Activated CD4-positive, alpha-beta T cell treated with anti-CD3 and anti-CD28 coated beads, Interleukin-10, Interleukin-2, amounts not matched to agents 100 ng/mL and 50 ng/mL, durations not matched to agents 16 hours and 8 hours (primary cell): ENCODE measurements at regions not wholly inside any gene's neighbourhood (a gene's known extent, or its start where the extent isn't known, plus 50 kb on each side); places are given as distances from the start of the nearest gene placed in this dataset.
"Not testable (repeated sequence)": the region's sequence is repeated elsewhere in the genome, so short reads cannot be mapped to it uniquely, and the experiment has no call there.

ENCODE experiments used
- DNase-seq: peaks from one replicate; pipeline ENCODE4 v3.0.0-alpha.2; 2020

DNA sequence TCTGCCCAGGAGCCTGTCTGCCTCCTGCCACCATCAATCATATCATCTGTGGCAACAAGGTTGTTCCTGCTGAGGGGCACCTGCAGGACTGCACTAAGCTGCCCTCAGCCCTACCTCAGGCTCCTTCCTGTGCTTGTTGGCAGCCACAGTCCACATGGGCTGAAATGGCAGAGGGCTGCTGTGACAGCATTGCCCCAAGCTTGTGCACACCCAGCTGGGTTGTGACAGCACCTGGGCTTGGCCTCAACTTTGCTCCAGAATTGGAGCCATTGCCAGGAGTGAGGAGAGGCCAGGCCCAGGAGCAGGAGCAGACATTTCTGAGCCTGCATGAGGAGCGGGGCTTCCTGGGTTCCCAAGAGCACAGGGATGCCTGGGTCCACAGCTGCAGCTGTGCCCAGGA, 340.9 kb upstream of the CHRM2 start:
- DNase-seq = no peak

DNA sequence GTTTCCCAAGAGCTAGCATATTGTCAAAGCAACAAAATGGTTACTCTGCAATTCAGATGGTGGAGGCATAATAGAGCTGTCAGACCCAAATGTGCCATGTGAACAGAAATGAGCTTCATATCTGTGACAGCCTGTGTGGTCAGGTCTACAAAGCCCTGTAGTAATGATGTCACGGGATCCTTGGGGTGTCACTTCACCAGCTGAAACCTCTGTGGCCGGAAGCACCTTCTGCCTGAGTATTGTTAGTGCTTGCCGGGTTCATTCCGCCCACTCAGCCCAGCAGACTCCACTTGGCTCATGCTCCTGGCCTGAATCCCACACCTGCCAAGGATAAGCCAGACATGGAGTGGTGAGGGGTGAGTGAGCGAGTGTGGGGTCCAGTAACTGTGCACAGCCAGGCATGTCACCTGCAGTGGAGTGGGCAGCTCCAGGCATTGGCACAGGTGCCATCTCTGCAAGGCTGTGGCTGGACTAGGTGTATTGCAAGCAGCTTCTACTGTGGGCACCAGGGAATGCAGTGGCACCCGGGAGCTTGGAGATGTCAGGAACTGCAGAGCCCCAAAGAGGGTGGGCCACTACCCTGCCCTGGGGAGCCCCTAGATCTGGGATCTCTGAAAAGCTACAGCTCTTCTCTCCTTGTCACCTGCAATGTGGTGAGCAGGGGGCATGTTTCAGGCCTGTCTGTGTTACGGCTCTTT, 341.9 kb upstream of the CHRM2 start:
- no peak for DNase-seq

DNA sequence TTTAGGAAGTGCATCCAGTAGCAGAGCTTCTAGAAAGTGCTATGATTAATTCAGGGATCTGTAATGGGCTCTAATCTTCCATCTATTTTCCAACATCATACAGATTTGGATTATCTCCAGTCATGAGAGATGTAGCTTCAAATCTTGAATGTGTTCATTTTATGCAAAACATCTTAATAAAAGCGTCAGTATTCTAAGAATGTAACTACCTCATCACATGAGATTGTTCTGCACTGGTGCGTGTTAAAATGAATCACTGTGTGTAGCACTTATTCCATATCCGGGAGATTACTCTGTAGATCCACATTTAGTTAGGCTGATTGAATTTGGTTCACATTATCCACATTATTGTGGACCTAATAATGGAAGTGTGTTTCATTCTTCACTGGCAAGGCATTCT, 344.9 kb upstream of the CHRM2 start:
- no peak for DNase-seq

DNA sequence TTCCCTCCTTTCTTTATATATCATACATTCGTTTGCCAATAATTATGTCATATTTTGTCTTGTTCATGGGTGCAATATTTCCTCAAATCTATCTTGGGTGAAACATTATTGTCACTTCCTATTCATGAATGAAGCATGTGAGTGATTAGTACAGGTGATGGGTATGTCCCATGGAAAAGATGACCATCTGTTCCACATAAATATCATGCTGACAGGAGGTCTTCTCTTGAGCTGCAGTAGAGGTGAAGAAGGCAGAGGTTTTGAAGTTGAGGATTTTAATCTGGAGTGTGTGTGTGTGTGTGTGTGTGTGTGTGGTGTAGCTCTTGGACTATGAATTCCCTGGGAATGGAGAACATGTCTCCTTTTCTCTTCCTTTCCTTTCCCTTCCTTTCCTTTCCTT, 350.5 kb upstream of the CHRM2 start:
- DNase-seq = no peak

DNA sequence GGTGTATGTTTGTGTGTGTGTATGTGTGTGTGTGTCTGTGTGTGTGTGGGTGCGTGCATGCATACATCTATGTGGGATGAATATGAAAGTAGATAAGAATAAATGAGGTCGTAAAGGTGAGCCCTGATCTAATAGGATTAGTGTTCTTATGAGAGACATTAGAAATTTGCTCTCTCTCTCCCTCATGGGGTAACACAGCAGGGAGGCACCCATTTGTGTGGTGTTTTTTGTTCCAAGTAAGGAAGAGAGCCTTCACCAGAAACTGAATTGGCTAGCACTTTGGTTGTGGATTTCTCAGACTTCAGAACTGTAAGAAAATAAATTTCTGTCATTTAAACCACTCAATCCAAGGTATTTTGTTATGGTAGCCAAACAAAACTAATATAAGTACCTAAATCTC, 353.7 kb upstream of the CHRM2 start:
- no peak for DNase-seq

DNA sequence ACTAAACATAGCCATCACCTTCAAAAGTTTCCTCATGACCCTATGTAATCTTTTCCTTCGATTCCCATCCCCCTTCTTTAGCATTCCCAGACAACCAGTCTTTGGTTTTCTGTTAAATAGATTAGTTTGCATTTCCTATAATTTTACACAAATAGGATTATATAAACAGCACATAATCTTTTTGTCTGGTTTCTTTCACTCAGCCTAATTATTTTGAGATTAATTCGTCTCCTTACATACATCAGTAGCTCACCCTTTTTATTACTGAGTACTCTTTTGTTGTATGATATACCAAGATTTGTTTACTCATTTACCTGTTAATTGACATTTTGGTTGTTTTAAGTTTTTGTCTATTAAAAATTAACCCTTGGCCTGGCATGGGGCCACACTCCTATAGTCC, 354.7 kb upstream of the CHRM2 start:
- no peak for DNase-seq

DNA sequence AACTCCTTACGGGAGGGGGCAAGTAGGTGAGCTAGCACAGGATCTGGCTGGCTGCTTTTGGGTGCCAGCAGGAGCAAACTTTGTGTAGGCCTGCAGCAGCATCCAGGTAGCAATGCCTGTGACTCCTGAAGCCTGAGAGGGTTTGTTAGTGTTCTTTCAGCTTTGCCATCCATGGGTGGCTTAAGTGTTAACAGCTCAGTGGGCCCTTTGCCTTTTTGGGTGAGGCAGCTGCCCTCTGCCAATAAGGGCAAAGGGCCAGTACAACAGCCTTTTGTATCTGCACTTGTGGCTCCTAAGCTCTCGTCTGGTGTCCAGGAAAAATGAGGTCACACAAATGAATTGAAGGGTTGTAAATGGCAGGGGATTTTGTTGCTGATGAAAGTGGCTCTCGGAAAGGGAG, 359.0 kb upstream of the CHRM2 start:
- no peak for DNase-seq

DNA sequence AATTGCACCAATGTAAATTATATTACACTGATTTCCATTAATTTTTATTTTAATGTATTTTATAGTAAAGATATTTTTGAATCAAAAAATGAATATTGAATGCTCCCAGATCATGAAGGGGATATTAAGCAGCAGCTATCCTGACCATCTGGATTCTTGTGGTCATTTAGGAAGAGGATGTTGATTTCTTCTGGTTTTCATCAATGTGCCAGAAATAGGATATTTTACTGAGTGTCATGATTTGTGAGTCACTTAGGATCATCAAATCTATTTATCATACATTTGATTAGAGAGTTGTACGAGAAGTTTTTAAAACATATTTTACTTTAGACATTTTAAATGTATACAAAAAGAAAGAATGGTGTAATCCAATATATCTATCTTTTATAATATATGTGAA, 366.3 kb upstream of the CHRM2 start:
- no peak for DNase-seq

DNA sequence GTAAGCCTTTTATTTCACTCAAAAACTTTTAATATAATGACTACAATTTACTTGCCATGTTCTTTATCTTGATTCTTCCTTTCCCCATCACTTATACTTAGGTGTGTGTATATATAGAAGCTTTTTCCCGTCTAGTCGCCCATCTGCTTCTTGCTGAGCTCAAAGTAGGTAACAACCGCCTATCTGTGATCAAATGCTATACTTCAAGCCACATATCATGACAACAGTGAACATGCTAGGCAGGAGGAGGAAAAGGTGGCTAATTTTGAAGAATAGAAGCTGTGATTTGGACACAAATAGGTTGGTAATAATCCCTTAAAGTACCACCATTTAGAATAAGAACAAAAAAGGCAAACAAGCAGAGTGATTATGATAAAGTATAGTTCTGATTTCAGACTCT, 367.3 kb upstream of the CHRM2 start:
- DNase-seq = no peak

DNA sequence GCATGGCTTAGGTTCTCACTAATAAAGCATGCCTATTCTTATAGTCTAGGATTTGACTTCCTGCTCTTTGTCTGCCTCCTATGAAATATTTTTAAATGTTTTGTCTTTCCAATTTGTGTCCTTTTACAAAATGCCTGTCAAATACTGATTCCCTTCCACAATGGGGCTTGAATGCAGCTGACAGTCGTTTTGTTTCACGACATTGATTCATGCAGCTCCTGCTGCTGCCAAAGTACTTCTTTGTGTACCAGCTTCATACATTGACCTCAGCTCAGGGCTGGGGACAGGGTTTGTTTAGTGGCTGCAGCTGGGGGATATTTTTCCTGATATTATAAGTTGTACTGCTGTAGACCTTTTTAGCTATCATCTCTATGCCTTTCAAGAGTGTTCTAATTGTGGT, 371.9 kb upstream of the CHRM2 start:
- no peak for DNase-seq

DNA sequence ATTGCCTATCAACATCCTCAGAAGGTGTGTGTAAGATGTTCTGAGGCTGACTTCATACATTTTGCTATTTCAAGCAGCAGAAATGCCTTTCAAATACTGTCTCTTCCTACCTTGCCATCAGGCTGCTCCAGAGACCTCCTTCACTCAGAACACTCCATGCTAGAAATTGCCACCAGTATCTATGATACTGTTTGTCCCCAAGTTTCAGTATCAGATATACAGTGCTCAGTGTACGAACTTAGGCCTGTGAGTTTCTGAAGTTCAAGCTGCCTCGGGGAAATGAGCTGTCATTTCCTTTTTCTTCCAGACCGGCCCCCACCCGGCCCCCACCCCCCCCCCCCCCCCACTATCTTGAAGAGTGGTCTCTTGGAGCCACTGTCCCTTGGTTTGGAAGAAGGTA, 373.4 kb upstream of the CHRM2 start:
- no peak for DNase-seq

DNA sequence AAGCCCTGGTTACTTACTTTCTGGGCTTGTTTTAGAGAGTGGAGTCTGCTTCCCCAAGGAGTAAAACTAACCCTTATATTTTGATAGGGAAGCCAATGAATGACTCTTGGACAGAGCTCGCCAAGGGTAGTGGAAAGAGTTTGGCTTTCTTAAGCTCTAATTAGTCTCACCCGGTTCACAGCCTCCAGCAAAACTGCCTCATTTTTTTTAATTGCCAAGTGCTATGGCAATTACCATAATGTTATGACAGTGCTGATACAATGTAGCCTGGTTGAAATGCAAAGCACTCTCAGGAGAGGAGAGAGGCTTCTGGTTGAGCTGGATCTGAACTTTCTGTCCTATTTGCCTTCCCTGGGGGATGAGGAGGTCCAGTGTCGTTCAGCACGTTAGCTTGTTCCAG, 376.1 kb upstream of the CHRM2 start:
- DNase-seq = no peak

DNA sequence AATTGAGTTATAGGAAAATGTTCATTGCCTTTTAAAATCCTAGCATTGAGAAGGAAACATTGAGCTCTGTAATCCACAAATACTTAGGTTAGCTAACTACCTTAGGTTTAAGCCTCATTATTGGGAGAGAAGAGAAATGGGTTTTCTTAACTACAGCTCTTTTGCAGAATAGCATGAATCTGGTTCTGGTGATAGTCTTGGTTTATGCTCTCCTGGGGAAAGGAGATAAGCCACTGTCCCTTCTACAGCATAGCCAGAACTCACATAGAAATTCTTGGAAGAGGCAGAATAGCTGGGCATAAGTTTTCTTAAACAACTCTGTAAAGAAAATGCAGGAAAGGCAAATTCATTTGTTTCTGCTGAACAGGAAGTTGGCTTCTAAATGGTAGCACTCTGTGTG, 378.6 kb upstream of the CHRM2 start:
- DNase-seq = no peak

DNA sequence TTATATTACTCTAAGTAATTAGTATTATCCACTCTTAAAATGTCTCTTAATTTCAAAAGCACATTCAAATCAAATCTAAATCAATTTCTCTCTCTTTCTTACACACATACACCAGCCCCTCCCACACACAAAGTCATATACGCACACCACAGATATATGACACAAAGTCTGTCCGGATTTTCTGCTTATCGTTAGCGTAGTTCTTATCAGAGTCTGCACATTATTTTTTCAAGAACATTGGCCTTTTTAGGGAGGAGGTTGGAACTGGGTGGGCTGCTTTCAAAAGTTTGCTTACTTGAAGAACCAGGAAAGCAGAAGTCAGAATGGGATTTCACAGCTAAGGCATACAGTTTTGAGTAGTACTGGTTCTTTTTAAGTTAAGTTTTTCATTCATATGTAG, 387.6 kb upstream of the CHRM2 start:
- DNase-seq = no peak

DNA sequence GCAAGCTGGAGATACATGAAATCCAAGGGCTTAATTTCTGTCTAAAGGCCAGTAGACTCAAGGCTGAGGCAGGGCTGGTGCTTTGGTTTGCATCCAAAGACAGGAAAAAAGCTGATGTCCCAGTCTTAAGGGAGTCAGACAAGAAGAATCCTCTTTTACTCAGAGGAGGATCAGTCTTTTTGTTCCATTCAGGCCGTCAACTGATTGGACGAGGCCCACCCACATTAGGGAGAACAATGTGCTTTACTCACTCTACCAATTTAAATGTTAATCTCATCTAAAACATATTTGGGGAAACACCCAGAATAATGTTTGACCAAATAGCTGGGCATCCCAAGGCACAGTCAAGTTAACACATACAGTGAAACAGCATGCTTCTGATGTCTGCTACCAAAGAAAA, 388.5 kb upstream of the CHRM2 start:
- no peak for DNase-seq

DNA sequence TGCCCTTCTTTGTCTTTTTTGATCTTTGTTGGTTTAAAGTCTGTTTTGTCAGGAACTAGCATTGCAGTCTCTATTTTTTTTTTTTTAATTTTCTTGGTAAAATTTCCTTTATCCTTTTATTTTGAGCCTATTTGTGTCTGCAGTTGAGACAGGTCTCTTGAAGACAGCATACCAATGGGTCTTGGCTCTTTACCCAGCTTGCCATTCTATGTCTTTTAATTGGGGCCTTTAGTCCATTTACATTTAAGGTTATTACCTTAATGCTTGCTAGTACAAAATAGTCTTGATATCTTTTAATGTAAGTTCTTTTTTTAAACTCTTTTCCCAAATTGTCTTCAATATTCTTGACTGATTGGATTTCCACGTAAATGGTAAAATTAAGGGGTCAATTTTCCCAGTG, 398.3 kb upstream of the CHRM2 start:
- DNase-seq = no peak

DNA sequence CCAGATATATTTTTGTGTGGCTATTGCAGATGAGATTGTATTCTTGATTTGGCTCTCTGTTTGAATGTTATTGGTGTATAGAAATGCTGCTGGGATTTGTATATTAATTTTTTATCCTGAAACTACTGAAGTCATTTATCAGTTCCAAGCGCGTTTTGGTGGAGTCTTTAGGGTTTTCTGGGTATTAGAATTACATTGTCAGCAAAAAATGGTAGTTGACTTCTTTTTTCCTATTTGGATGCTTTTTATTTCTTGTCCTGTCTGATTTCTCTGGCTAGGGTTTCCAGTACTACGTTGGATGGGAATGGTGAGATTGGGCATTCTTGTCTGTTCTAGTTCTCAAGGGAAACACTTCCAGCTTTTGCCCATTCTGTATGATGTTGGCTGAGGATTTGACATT, 415.5 kb upstream of the CHRM2 start:
- DNase-seq = no peak

DNA sequence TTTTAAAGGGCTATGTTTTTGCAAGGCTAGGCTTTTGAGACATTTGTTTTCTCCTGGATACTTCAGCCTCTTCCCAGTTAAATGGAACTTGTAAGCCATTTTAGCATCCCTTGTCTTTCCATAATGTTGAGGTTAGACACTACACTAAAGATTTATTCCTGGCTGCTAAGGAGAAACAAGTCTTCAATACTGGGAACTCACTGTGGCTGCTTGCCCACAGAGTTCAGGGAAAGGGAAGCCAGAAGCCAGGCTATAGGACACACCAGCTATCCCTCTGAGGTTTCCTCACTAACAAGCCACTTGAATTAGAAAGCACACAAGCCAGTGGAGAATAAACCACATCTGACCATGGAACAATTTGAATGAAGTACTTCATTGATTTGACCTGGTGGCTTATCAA, 421.7 kb upstream of the CHRM2 start:
- no peak for DNase-seq

DNA sequence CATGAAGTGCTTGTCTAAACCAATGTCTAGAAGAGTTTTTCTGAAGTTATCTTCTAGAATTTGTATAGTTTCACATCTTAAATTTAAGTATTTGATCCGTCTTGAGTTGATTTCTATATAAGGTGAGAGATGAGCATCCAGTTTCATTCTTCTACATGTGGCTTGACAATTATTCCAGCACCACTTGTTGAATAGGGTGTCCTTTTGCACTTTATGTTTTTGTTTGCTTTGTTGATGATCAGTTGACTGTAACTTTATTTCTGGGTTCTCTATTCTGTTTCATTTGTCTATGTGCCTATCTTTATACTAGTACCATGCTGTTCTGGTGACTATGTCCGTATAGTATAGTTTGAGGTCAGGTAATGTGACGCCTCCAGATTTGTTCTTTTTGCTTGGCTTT, 426.6 kb upstream of the CHRM2 start:
- no peak for DNase-seq

DNA sequence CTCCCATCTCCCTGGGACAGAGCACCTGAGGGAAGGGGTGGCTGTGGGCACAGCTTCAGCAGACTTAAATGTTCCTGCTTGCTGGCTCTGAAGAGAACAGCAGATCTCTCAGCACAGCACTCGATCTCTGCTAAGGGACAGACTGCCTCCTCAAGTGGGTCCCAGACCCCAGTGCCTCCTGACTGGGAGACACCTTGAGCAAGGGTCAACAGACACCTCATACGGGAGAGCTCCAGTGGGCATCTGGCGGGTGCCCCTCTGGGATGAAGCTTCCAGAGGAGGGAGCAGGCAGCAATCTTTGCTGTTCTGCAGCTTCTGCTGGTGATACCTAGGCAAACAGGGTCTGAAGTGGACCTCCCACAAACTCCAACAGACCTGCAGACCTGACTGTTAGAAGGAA, 436.7 kb upstream of the CHRM2 start:
- DNase-seq = not testable (repeated sequence)

DNA sequence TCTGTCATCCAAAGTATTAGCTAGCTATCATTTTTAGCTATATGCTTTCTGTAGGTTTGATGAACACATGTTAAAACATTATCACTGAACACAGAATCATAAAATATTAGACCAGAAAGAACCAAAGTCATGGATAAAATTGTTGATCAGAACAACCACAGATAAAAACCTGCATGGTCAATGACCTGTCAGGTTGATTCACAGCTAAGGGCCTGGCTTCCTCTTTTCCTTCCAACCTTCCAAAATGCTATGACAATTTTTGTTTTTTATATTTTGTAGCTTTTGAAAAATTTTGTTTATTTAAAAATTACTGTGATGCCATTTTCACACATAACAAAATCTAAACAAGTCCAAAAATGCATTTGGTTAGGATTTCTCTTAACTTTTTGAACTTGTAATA, 444.4 kb upstream of the CHRM2 start:
- no peak for DNase-seq

DNA sequence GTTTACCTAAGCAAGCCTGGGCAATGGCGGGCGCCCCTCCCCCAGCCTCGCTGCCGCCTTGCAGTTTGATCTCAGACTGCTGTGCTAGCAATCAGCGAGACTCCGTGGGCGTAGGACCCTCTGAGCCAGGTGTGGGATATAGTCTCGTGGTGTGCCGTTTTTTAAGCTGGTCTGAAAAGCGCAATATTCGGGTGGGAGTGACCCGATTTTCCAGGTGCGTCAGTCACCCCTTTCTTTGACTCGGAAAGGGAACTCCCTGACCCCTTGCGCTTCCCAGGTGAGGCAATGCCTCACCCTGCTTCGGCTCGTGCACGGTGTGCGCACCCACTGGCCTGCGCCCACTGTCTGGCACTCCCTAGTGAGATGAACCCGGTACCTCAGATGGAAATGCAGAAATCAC, 442.6 kb upstream of the MTPN start:
- not testable (repeated sequence) for DNase-seq

DNA sequence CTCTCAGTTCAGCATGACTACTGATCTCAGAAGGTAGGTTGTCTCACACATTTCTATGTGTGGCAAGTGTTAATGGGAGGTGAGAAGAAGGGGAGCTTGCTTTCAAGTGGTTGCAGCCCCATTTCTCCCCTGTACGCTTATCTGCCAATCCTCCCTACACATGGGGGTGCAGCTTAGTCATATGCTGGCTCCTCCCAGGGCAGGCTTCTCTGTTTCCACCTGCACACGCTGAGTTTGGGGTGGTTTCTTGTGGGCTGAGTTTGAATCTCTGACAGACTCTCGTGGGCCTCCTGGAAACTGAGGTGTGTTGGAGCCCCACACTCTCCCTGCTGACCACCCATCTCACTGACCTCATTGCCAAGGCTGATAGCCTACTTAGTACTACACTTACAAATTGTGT, 435.8 kb upstream of the MTPN start:
- DNase-seq = no peak

DNA sequence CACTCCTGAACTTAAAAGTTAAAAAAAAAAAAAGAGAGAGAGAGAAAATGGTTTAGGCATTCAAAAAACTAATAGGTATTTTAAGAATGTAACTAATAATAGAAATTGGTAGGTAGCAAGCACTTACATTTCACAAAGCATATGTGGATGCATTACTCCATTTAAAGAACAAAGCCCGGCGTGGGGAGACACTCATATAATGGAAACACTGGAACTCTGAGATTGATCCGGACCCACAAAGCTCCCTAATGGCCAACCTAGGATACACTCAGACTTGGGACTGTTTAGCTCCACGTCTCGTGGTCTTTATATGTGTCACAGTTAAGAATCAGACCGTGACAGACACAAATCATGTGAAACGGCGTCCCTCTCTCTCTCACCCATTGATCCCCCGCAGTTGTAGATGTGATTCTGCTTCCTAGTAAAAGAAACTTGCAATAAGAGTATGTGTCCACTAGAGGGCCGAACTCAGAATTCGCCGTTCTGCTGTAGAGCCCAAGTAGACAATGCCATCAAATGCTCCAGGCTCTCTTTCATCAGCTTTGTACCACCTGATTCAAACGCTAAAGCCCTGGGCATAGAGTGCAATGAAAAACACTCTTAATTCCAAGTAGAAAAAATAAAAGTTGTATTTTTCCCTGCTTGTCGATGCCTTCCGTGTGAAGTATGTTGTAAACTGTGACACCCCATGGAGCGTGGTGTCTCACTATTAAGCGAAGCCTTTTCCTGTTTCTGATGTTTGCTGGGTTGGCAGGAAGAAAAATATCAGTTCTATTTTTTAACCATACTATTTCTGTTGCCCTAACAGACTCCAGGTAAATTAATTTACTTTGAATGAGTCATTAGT, 429.0 kb upstream of the MTPN start:
- DNase-seq = peak; percentile 63

DNA sequence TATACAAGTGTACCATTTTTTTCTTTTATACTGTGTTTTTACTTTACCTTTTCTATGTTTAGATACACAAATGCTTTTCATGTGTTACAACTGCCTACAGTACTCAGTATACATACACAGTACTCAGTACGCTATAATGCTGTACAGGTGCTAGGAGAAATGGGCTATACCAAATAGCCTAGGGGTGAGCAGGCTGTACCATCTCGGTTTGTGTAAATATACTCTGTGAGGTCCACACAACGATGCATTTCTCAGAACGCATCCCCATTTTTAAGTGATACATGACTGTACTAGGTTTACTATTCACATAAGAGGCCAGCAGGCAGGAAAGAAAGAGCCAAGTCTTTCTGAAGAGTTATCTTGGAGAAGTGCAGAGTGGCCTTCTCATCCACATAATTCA, 426.4 kb upstream of the MTPN start:
- no peak for DNase-seq
